CD14-positive monocyte (primary cell): ENCODE measurements at regions not wholly inside any gene's neighbourhood (a gene's known extent, or its start where the extent isn't known, plus 50 kb on each side); places are given as distances from the start of the nearest gene placed in this dataset.

Experiments used
- DNase-seq, 3 donors: peaks; one replicate each; pipeline ENCODE4 v3.0.0-alpha.2; 2011 to 2022
- H2AFZ ChIP-seq: 2 replicates; pipeline ENCODE4 v1.6.0; 2012; ENCODE audit warnings: mild to moderate bottlenecking, low read depth, low read length, inconsistent platforms; ENCODE audit not compliant: insufficient read depth, poor library complexity, severe bottlenecking
- H3K27ac ChIP-seq, 2 donors: 1 replicate in 1 of 2; 2 replicates in 1 of 2; pipeline ENCODE4 v1.5.1; 2012 to 2013; ENCODE audit warnings: low read length in 2 of 2, control low read depth in 1 of 2, inconsistent platforms in 1 of 2, low read depth in 1 of 2, mild to moderate bottlenecking in 1 of 2
- H3K27me3 ChIP-seq, 2 donors: one replicate each; pipeline versions ENCODE4 v1.6.0 to v1.6.1; 2011 to 2013; ENCODE audit warnings: low read length in 2 of 2; ENCODE audit not compliant: control insufficient read depth in 2 of 2, insufficient read depth in 2 of 2
- H3K36me3 ChIP-seq, 2 donors: replicated peaks in 1 of 2; 1 replicate in 1 of 2; 2 replicates in 1 of 2; pipeline versions ENCODE4 v1.5.1 to v1.6.1; 2012 to 2013; ENCODE audit warnings: low read length in 2 of 2, control low read depth in 1 of 2, inconsistent platforms in 1 of 2, mild to moderate bottlenecking in 1 of 2; ENCODE audit not compliant: insufficient read depth in 2 of 2, control insufficient read depth in 1 of 2
- H3K4me1 ChIP-seq, 2 donors: 1 replicate in 1 of 2; 2 replicates in 1 of 2; pipeline versions ENCODE4 v1.5.1 to v1.6.1; 2012 to 2013; ENCODE audit warnings: low read length in 2 of 2, control low read depth in 1 of 2, inconsistent platforms in 1 of 2, mild to moderate bottlenecking in 1 of 2, moderate library complexity in 1 of 2; ENCODE audit not compliant: insufficient read depth in 2 of 2, control insufficient read depth in 1 of 2
- H3K4me2 ChIP-seq: replicated peaks from 2 replicates; pipeline ENCODE3; 2012; ENCODE audit warnings: low read length, moderate library complexity, mild to moderate bottlenecking; ENCODE audit not compliant: poor library complexity, severe bottlenecking; ENCODE audit errors: extremely low read depth
- H3K4me3 ChIP-seq, 3 experiments: fragments of 200-600 bp in 1 of 3; sonication (generic) in 1 of 3; replicated peaks in 1 of 3; 1 replicate in 2 of 3; 2 replicates in 1 of 3; pipeline ENCODE4 v1.5.1; 2011 to 2013; ENCODE audit warnings: low read length in 3 of 3, mild to moderate bottlenecking in 3 of 3, control low read depth in 2 of 3, low read depth in 2 of 3, inconsistent platforms in 1 of 3, moderate library complexity in 1 of 3
- H3K79me2 ChIP-seq: 2 replicates; pipeline ENCODE4 v1.6.0; 2012; ENCODE audit warnings: mild to moderate bottlenecking, control low read depth, inconsistent platforms, low read length, moderate library complexity; ENCODE audit not compliant: insufficient read depth
- H3K9ac ChIP-seq: 2 replicates; pipeline ENCODE4 v1.6.0; 2017; ENCODE audit warnings: low read length, mild to moderate bottlenecking; ENCODE audit not compliant: insufficient read depth, poor library complexity, severe bottlenecking
- H3K9me3 ChIP-seq, 2 donors: replicated peaks in 1 of 2; 1 replicate in 1 of 2; 2 replicates in 1 of 2; pipeline versions ENCODE4 v1.5.1 to v1.6.1; 2012 to 2013; ENCODE audit warnings: low read length in 2 of 2, control low read depth in 1 of 2; ENCODE audit not compliant: control insufficient read depth in 1 of 2, insufficient read depth in 1 of 2
- H4K20me1 ChIP-seq: 2 replicates; pipeline ENCODE4 v1.6.0; 2012; ENCODE audit warnings: mild to moderate bottlenecking, low read length, control low read depth, moderate library complexity; ENCODE audit not compliant: insufficient read depth
- H3K27ac Mint-ChIP-seq, 7 donors: one replicate each; pipeline ENCODE4 v1.8.0; 2020; ENCODE audit warnings: mild to moderate bottlenecking in 7 of 7, mixed read lengths in 7 of 7, moderate library complexity in 6 of 7, inconsistent platforms in 2 of 7
- H3K27me3 Mint-ChIP-seq, 3 donors: one replicate each; pipeline ENCODE4 v1.8.0; 2021 to 2022; ENCODE audit warnings: low read depth in 3 of 3, mild to moderate bottlenecking in 3 of 3, mixed read lengths in 3 of 3, moderate library complexity in 3 of 3, inconsistent platforms in 1 of 3
- H3K36me3 Mint-ChIP-seq, 2 donors: one replicate each; pipeline ENCODE4 v1.8.0; 2020; ENCODE audit warnings: mixed read lengths in 2 of 2, inconsistent platforms in 1 of 2, mild to moderate bottlenecking in 1 of 2
- H3K4me1 Mint-ChIP-seq: one replicate; pipeline ENCODE4 v1.8.0; 2020; ENCODE audit warnings: mild to moderate bottlenecking, mixed read lengths
- H3K4me3 Mint-ChIP-seq, 2 donors: one replicate each; pipeline ENCODE4 v1.8.0; 2020; ENCODE audit warnings: mild to moderate bottlenecking in 2 of 2, mixed read lengths in 2 of 2, moderate library complexity in 1 of 2
- H3K9me3 Mint-ChIP-seq, 7 donors: one replicate each; pipeline ENCODE4 v1.8.0; 2020 to 2022; ENCODE audit warnings: mixed read lengths in 7 of 7, mild to moderate bottlenecking in 6 of 7, moderate library complexity in 6 of 7, inconsistent platforms in 2 of 7
- CTCF ChIP-seq: fragments of 200-600 bp; IDR thresholded peaks from one replicate; pipeline ENCODE4 v1.8.0; 2022; ENCODE audit warnings: antibody characterized with exemption, mild to moderate bottlenecking
- WGBS: methylation state at CpG from one replicate; pipeline ENCODE4 v1.1.5; 2013; ENCODE audit warnings: missing lambda C conversion rate; ENCODE audit not compliant: insufficient coverage; 5-methylcytosine and 5-hydroxymethylcytosine counted together
- intact Hi-C, 2 donors: fragments of 100-400 bp; cut with micrococcal nuclease; formaldehyde crosslinking; loops; one replicate each; pipeline versions ENCODE4 v1.15.0 to v1.15.1; 2023

- Mint-ChIP-seq H3K9me3 (peaks cover 0 to 3% (median 0%) of the 10 kb centered on the region in 7 donors), H3K4me1 (no peaks in the 10 kb centered on the region), H3K36me3 (no peaks in the 10 kb centered on the region), H3K27ac (no peak overlapping the region), H3K27me3 (peaks cover 0 to 4% (median 2%) of the 10 kb centered on the region in 3 donors), H3K4me3 (no peak overlapping the region)
- H3K27me3 ChIP-seq, result no peaks in the 10 kb centered on the region
- H3K36me3 ChIP-seq, result no peaks in the 10 kb centered on the region
- TF ChIP-seq CTCF, result no peak
- H3K4me3 ChIP-seq, result no peak overlapping the region
- no peaks in the 10 kb centered on the region for H4K20me1 ChIP-seq
- no peak overlapping the region for H3K9ac ChIP-seq
- no peak overlapping the region for H3K27ac ChIP-seq
- H3K4me1 ChIP-seq, result no peaks in the 10 kb centered on the region
- 100% methylated on average over 1 of the region's 3 CpGs for WGBS
- H3K9me3 ChIP-seq, result no peaks in the 10 kb centered on the region
- no peak for DNase-seq
- H3K4me2 ChIP-seq, result no peak overlapping the region
- intact Hi-C loops, result no loop called here
- H2AFZ ChIP-seq, result no peak overlapping the region
- H3K79me2 ChIP-seq, result no peaks in the 10 kb centered on the region
Measured at GRCh38 chr5:61878471-61878870, 427.5 kb upstream of the KIF2A start.

GRCh38 chr5:61881821-61882487, 424.1 kb upstream of the KIF2A start:
- no peaks in the 10 kb centered on the region for H3K9me3 ChIP-seq
- H3K79me2 ChIP-seq, result no peaks in the 10 kb centered on the region
- peaks cover 0 to 6% (median 4%) of the 10 kb centered on the region in 3 donors for H3K27me3 Mint-ChIP-seq
- H3K27me3 ChIP-seq, result no peaks in the 10 kb centered on the region
- intact Hi-C loops, result no loop called here
- H4K20me1 ChIP-seq, result no peaks in the 10 kb centered on the region
- no peak overlapping the region for H3K4me3 Mint-ChIP-seq
- no peak for TF ChIP-seq CTCF
- H3K27ac ChIP-seq, result no peak overlapping the region
- no peaks in the 10 kb centered on the region for H3K4me1 Mint-ChIP-seq
- no peaks in the 10 kb centered on the region for H3K36me3 ChIP-seq
- no peaks in the 10 kb centered on the region for H3K36me3 Mint-ChIP-seq
- no peak for DNase-seq
- no peaks in the 10 kb centered on the region for H3K4me1 ChIP-seq
- H3K4me3 ChIP-seq, result no peak overlapping the region
- no peak overlapping the region for H3K9ac ChIP-seq
- no peak overlapping the region for H3K27ac Mint-ChIP-seq
- no peak overlapping the region for H3K4me2 ChIP-seq
- WGBS, result no CpG with 5 or more reads among the region's 6 CpGs
- H3K9me3 Mint-ChIP-seq, result peaks cover 0 to 2% (median 0%) of the 10 kb centered on the region in 7 donors
- H2AFZ ChIP-seq, result no peak overlapping the region
